ENCODE measurements at regions not wholly inside any gene's neighbourhood (a gene's known extent, or its start where the extent isn't known, plus 50 kb on each side); places are given as distances from the start of the nearest gene placed in this dataset.

DNA sequence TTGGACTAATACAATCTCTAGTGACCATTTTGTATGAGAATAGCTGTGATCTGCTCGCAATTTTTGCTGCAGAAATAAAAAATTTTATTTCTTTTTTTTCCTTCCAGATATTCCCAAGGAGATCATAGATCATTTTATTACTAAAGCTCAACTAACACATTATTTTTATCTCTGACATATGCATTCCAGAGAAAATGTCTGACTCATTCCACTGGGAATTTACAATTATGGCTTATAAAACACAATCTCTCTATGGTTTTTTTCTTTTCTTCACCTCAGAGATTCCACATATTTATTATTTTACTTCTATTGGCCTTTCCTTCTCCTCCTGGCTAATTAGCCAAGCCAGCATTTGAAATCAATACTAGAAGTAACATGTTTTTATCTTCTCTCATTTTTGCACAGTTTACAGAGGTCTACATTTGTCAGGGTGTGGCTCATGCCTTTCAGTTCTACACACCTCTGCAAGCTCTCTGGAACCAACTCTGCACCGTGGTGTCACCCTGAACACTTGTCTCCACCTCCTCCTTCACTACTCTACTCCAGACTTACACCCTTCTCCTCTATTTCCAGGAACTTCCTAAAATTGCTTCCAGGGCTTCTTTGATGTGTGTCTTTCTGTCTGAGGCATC, 59.8 kb upstream of the GPM6A start:
- no peak for DNase-seq
- Mint-ChIP-seq H3K27me3 (ENCODE audit: insufficient read depth) (no peaks in the 10 kb centered on the region), H3K27ac (no peak overlapping the region), H3K36me3 (ENCODE audit: low read depth) (no peaks in the 10 kb centered on the region), H3K4me1 (ENCODE audit: low read depth) (no peaks in the 10 kb centered on the region), H3K4me3 (no peak overlapping the region), H3K9me3 (peaks cover 34% of the 10 kb centered on the region)
- TF ChIP-seq, protein P1, sequence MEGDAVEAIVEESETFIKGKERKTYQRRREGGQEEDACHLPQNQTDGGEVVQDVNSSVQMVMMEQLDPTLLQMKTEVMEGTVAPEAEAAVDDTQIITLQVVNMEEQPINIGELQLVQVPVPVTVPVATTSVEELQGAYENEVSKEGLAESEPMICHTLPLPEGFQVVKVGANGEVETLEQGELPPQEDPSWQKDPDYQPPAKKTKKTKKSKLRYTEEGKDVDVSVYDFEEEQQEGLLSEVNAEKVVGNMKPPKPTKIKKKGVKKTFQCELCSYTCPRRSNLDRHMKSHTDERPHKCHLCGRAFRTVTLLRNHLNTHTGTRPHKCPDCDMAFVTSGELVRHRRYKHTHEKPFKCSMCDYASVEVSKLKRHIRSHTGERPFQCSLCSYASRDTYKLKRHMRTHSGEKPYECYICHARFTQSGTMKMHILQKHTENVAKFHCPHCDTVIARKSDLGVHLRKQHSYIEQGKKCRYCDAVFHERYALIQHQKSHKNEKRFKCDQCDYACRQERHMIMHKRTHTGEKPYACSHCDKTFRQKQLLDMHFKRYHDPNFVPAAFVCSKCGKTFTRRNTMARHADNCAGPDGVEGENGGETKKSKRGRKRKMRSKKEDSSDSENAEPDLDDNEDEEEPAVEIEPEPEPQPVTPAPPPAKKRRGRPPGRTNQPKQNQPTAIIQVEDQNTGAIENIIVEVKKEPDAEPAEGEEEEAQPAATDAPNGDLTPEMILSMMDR (IDR thresholded peaks at IDR 0.05), result no peak

DNA sequence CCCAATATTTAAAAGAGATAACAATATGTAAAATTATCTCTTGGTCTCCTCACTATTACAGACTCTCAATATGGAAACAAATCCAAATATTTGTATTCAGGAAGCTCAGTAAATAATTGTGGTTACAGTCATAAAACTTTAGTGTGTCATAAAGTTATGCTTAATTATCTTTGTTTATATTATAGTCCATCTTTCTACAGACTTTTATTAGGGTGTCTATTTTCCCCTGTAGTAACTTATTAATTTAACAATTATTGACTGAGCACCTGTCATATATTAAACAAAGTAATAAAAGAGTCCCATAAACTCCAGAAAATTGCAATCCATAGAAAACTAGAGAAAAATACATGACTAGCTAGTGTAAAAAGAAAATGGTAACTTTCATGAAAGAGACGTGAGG, 61.6 kb upstream of the GPM6A start:
- DNase-seq, result no peak
- Mint-ChIP-seq H3K4me3 (no peak overlapping the region), H3K4me1 (ENCODE audit: low read depth) (no peaks in the 10 kb centered on the region), H3K9me3 (peaks cover 30% of the 10 kb centered on the region), H3K27me3 (ENCODE audit: insufficient read depth) (peaks cover 1% of the 10 kb centered on the region; the same call in 1 of the 2 replicates), H3K27ac (no peak overlapping the region), H3K36me3 (ENCODE audit: low read depth) (no peaks in the 10 kb centered on the region)
- TF ChIP-seq, protein P1 (IDR thresholded peaks at IDR 0.05), result no peak

DNA sequence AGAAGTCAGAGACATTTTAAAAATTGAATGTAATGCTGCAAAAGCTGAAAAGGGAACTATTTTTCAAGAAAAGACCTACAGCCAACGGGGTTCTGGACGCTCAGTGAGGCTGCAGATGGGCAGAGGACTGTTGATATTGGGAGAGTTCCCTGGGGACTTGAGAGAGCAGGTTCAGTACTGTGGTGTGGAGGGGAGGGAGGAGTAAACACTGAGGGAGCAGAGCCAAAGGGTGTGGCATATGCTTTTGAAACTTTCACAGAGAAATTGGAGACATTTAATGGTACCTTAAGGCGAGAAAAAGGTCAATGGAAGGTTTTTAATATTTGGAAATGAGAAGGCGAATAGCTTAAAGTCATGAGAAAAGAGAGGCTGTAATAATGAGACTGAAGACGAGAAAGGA, 62.2 kb upstream of the GPM6A start:
- Mint-ChIP-seq H3K4me3 (no peak overlapping the region), H3K4me1 (ENCODE audit: low read depth) (no peaks in the 10 kb centered on the region)
- TF ChIP-seq, protein P1 (IDR thresholded peaks at IDR 0.05), result no peak

DNA sequence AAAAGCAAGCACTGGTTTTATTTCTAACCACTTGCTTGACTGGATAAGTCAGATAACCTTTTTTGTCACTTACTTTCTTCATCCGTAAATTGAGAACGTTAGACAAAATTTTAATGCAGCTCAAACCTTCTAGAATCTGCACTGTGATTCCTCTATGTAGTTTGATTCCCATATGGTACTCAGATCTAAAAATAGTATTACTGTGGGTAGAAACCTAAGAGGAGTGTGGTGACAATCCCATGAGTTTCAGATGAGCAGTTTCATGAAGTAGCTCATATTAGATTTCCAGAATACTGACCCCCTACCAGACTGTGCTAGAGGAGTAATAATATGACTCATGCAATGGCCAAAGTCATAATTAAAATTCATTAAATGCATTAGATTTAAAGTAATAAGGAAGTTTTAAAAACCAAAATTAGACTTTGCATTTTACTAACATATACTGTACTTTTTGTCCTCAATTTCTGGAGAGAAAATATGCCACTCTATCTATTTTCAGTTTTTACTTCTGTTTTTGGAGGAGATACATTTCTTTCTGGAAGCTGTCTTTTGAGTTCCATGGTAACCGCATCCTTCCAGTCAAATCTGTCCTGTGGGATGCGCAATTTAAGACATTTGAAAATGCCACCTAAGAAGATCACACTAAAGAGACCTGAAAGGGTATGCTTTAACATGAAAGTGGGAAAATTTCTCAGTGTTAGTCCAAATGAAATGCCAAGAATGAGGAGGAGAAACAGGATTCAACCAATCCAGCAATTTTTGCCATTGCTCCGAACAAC, 64.1 kb upstream of the GPM6A start:
- TF ChIP-seq, protein P1 (IDR thresholded peaks at IDR 0.05), result no peak
- H3K4me1 Mint-ChIP-seq (ENCODE audit: low read depth), result no peaks in the 10 kb centered on the region
- no peak overlapping the region for H3K4me3 Mint-ChIP-seq
- H3K27me3 Mint-ChIP-seq (ENCODE audit: insufficient read depth), result peaks cover 1% of the 10 kb centered on the region; the same call in 1 of the 2 replicates
- no peak overlapping the region for H3K27ac Mint-ChIP-seq
- no peaks in the 10 kb centered on the region for H3K36me3 Mint-ChIP-seq (ENCODE audit: low read depth)
- no peak for DNase-seq
- H3K9me3 Mint-ChIP-seq, result peaks cover 40% of the 10 kb centered on the region

More for the DNA sequence above, 62.2 kb upstream of the GPM6A start:
- Mint-ChIP-seq H3K9me3 (peaks cover 35% of the 10 kb centered on the region), H3K27me3 (ENCODE audit: insufficient read depth) (peaks cover 1% of the 10 kb centered on the region; the same call in 1 of the 2 replicates), H3K27ac (no peak overlapping the region), H3K36me3 (ENCODE audit: low read depth) (no peaks in the 10 kb centered on the region)
- no peak for DNase-seq

DNA sequence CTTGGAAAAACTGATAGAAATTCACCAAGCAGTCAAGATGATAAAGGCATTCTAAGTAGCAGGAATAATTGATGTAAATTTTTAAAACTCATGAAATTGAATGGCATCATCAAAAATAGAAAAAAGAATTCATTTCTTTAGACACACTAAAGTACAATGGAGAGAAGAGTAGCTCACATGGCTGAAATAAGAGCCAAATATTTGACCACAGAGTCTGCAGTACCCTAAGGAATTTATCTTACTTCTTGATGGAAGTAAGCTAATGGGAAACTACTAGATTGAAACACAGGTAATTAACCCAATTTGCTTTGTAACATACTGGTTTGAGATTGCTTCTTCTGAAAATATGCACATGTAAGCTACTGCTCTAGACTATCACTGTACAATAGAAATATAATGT, 70.8 kb upstream of the GPM6A start:
- H3K4me1 Mint-ChIP-seq (ENCODE audit: low read depth), result no peaks in the 10 kb centered on the region
- peaks cover 1% of the 10 kb centered on the region; the same call in 1 of the 2 replicates for H3K27me3 Mint-ChIP-seq (ENCODE audit: insufficient read depth)
- no peaks in the 10 kb centered on the region for H3K36me3 Mint-ChIP-seq (ENCODE audit: low read depth)
- no peak overlapping the region for H3K27ac Mint-ChIP-seq
- H3K9me3 Mint-ChIP-seq, result peaks cover 21% of the 10 kb centered on the region
- TF ChIP-seq, protein P1 (IDR thresholded peaks at IDR 0.05), result no peak
- no peak for DNase-seq
- H3K4me3 Mint-ChIP-seq, result no peak overlapping the region
